NCI-H2107 treated with DMSO at 0.1 percent for 48 hours (cell line): ENCODE measurements at regions not wholly inside any gene's neighbourhood (a gene's known extent, or its start where the extent isn't known, plus 50 kb on each side); places are given as distances from the start of the nearest gene placed in this dataset.

Experiments used
- DNase-seq: peaks from one replicate; lab custom pipeline; 2025; ENCODE audit not compliant: unreplicated experiment; lab: John Stamatoyannopoulos, UW

- DNase-seq: no peak
These were observed 195.5 kb upstream of the DUSP10 start for GRCh38 chr1:221937155-221937953.

DNA sequence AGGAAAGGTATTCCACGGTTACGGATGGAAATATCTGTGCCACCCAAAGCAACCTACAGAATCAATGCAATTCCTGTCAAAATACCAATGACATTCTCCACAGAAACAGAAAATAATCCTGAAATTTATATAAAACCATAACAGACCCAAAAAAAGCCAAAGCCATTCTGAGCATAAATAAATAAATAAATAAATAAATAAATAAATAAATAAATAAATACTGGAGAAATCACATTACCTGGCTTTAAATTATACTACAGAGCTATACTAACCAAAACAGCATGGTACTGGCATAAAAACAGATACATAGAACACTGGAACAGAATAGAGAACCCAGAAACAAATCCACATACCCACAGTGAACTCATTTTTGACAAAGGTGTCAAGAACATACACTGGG lies 191.9 kb upstream of the DUSP10 start:
- no peak for DNase-seq

- DNase-seq: no peak
These were observed 184.6 kb upstream of the DUSP10 start for GRCh38 chr1:221926441-221926840.

DNA sequence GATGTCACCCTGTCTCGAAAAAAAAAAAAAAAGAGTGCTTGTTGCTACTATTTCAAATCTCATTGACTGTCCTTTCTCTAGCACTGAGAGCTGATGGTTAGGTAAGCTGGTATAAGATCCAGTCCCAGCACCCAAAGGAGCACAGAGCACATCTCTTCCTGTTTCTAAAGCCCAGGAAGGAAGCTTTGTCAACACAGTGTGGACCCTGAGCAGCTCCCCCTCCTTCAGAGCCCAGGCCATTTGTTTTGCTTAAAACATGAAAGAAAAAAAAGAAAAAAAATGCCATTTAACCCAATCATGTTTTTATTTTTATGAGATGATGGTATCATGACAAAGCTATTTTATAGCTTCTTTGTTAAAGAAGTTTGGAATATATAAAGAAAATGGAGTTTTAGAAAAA lies 184.1 kb upstream of the DUSP10 start:
- no peak for DNase-seq

DNA sequence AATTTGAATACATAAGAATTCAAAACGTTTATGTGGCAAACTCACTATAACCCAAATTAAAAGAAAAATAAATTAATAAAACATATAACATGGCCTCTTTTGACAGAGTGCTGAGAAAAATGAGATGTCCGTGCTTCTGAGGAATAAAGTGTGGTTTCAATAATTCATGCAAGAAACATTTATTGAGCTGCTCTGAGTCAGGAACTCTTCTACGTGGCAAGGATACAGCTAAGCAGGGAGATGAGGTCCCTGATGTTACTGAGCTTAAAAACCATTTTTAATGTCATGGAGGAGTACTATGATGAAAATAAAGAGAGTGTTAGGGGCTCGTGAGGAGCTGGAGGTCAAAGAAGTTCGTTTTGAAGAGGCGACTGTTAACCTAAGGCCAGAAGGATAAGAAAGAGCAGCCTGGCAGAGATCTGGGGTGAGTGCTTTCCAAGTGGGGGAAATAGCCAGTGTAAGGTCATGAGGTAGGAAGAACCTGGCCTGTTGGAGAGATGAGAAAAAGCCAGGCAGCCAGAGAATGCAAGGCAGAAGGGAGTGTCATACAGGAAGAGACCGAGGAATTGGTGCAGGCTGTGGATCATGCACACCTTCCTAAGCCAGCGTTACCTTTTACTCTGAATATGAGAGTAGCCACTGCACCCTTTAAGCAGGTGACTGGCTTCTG lies 182.2 kb upstream of the DUSP10 start:
- DNase-seq: no peak

DNA sequence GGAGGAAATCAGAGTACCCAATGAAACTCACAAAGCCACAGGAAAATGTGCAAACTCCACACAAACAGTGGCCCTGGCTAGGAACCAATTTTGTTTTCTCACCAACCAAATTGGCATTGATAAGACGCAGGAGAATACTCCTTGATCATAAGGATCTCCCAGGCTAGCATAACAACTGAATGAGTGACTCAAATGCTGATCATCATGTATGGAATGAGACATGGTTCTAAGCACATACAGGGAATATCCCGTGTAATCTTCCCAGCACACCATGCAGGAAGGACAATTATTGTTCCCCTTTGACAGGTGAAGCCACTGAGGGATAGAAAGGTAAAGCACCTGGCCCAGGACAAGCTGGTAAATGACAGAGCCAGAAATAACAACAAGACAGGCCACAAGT lies 180.0 kb upstream of the DUSP10 start:
- no peak for DNase-seq

DNA sequence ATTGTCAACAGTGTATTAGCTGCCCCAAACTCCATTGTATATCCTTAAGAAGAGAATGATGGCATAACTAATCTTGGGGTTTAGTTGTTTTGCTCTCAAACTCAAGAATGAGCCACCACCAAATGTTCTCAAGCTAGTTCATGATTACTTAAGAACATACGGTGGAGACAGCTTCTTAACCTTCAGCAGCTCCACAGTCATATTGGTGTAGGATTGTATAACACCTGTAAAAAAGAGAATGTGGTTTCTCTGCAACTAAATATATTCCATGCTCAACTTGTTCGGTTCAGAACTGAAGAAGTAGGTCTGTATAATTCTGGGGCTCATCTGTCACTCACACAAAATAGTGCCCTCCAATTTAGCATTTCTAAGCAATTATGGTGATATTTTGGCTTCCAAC lies 177.9 kb upstream of the DUSP10 start:
- DNase-seq: no peak

- DNase-seq: no peak
These were observed 177.5 kb upstream of the DUSP10 start for GRCh38 chr1:221919341-221919740.

- no peak for DNase-seq
These were observed 174.3 kb upstream of the DUSP10 start for GRCh38 chr1:221916176-221916575.

GRCh38 chr1:221915764-221916163 lies 173.9 kb upstream of the DUSP10 start:
- no peak for DNase-seq

GRCh38 chr1:221913351-221913892 lies 171.5 kb upstream of the DUSP10 start:
- DNase-seq: no peak

DNA sequence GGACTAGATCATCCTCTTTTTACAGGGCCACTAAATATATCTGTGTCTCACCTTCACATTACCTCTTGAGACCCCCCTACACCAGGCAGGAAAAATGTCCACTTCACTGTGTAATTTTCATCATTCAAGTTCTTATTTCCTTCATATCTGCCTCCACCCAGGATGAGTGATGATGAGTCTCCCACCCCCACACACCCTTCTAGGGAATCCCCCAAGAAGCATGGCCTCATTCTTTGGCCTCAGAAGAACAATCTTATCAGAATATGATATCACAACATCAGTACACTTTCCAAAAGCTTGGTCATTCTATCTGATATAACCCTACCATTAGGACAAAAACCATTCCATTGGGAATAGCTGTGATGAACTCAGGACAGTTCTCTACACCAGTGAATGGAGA lies 170.3 kb upstream of the DUSP10 start:
- DNase-seq: no peak

- no peak for DNase-seq
These were observed 169.8 kb upstream of the DUSP10 start for GRCh38 chr1:221911714-221912113.

DNA sequence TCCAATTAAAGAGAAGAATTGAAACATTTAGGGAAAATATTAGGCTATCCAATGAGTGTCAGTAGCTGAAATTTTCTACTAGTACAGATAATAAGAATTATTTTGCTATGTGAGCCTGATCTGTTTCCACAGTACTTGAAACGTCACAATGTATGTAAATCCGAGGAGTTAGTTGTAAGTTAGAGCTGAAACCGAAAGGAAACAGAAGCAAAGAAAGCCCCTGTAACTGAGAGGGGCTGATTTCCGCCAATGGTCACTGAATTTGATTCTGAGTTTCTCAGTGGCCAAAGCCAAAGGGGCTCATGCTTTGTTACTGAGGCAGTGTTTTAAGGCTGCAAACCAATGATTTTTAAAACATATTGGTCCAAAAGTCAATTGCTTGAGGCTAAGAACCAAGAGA lies 168.3 kb upstream of the DUSP10 start:
- no peak for DNase-seq

GRCh38 chr1:221908573-221908972 lies 166.7 kb upstream of the DUSP10 start:
- DNase-seq: peak; percentile 27

DNA sequence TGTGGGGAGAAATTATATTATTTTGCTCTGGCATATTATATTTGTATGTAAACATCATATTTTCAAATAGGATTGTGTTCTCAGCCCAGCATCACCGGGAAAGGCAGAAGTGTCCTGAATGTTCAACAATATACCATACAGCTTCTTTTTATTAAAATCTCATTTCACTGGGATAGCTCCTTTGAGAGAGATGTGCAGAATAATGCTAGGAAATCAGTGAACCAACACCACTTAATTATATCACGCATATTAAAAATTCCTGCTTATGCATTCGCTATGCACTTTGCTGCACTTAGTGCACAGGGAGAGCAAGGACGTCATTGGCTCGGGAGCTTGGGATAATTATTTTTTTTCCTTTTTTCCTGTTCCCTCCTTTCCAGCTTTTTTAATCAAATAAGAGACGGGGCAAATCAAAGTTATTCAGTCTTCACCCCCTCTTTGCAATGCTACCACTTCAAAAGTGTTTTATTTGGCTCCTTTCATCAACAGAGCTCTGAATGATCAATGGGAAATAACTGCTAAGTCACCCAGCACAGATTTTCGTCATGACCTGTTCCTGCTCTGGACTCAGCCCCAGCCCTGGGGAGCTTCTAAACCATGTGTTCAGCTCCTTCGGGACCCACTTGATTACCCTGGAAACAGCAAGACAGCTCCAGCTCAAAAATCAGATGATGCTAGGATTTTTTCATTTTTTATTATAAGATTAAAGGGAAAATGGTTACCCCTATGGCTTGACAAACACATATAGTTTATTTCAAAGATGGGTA lies 165.5 kb upstream of the DUSP10 start:
- DNase-seq: no peak

GRCh38 chr1:221905802-221906201 lies 163.9 kb upstream of the DUSP10 start:
- no peak for DNase-seq

DNA sequence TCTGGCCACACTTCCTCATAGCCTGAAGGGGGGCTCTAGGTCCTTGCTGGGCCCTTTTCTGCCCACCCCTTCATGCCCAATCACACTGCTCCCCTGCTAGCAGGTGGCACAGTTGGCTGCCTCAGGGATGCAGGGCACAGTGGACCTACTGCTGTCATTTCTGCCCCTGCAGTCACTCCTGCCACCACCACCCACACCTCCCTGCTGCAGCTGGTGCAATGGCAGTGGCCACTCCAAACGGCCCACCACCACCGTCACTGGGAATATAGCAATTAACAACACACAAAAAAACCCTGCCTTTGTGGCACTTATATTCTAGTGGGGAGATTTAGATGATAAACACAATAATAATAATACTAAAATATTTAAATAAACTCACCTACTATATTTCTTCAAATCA lies 162.4 kb upstream of the DUSP10 start:
- DNase-seq: no peak

GRCh38 chr1:221903594-221903993 lies 161.7 kb upstream of the DUSP10 start:
- DNase-seq: no peak

- DNase-seq: no peak
These were observed 161.1 kb upstream of the DUSP10 start for GRCh38 chr1:221902961-221903360.

DNA sequence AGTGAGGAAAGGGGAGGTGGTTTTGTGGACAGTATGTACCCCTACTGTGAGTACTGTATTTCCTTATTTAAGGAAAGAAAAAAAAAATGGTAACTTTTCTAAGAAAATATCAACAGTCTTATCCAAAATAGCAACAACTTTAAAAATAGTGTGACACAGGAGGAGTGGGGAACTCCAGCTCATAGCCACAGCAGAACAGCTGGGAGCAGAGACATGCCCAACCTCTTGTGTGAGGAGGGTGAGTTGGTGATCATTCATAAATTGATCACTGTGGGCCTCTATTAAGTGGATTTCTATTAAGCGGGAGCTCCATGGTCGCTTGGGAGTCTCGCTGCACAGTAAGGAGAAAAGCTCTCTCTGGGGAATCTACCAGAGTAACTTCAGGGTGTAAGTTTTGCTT lies 158.8 kb upstream of the DUSP10 start:
- DNase-seq: no peak

GRCh38 chr1:221897321-221897721 lies 155.4 kb upstream of the DUSP10 start:
- no peak for DNase-seq
